Mesendoderm (in vitro differentiated cells): ENCODE measurements at regions not wholly inside any gene's neighbourhood (a gene's known extent, or its start where the extent isn't known, plus 50 kb on each side); places are given as distances from the start of the nearest gene placed in this dataset.

Experiments
- DNase-seq: peaks from one replicate; pipeline ENCODE4 v3.0.0; 2013
- H2AK5ac ChIP-seq: 2 replicates; pipeline ENCODE4 v1.6.1; 2013; ENCODE audit warnings: low read length, inconsistent platforms
- H2BK120ac ChIP-seq: 2 replicates; pipeline ENCODE4 v1.6.1; 2013; ENCODE audit warnings: low read depth, mild to moderate bottlenecking, low read length, moderate library complexity, mixed read lengths
- H2BK15ac ChIP-seq: replicated peaks from 2 replicates; pipeline ENCODE4 v1.6.1; 2013; ENCODE audit warnings: low read depth, mild to moderate bottlenecking, moderate library complexity
- H2BK5ac ChIP-seq: 2 replicates; pipeline ENCODE4 v1.6.1; 2013; ENCODE audit warnings: low read length, inconsistent platforms
- H3K18ac ChIP-seq: 2 replicates; pipeline ENCODE4 v1.6.1; 2013; ENCODE audit warnings: mild to moderate bottlenecking, low read length, mixed read lengths
- H3K23ac ChIP-seq: one replicate; pipeline ENCODE4 v1.6.1; 2013; ENCODE audit warnings: low read length
- H3K27ac ChIP-seq: 2 replicates; pipeline ENCODE4 v1.5.1; 2013; ENCODE audit warnings: low read depth, mild to moderate bottlenecking, inconsistent platforms, low read length, moderate library complexity
- H3K27me3 ChIP-seq: 2 replicates; pipeline ENCODE4 v1.6.1; 2013; ENCODE audit warnings: low read length, control low read depth, mild to moderate bottlenecking, inconsistent platforms; ENCODE audit not compliant: insufficient read depth, poor library complexity
- H3K36me3 ChIP-seq: 2 replicates; pipeline ENCODE4 v1.6.1; 2013; ENCODE audit warnings: low read length, inconsistent platforms; ENCODE audit not compliant: control insufficient read depth, insufficient read depth
- H3K4ac ChIP-seq: one replicate; pipeline ENCODE4 v1.6.1; 2013; ENCODE audit warnings: low read depth, mild to moderate bottlenecking, low read length, moderate library complexity
- H3K4me1 ChIP-seq: 2 replicates; pipeline ENCODE4 v1.6.1; 2013; ENCODE audit warnings: low read depth, low read length, inconsistent platforms; ENCODE audit not compliant: control insufficient read depth
- H3K4me2 ChIP-seq: 2 replicates; pipeline ENCODE4 v1.6.1; 2013; ENCODE audit warnings: low read length
- H3K4me3 ChIP-seq: 2 replicates; pipeline ENCODE4 v1.5.1; 2013; ENCODE audit warnings: mild to moderate bottlenecking, low read length
- H3K56ac ChIP-seq: one replicate; pipeline ENCODE4 v1.6.1; 2013; ENCODE audit warnings: low read length
- H3K79me1 ChIP-seq: 2 replicates; pipeline ENCODE4 v1.6.1; 2013; ENCODE audit warnings: low read length, inconsistent platforms
- H3K79me2 ChIP-seq: 2 replicates; pipeline ENCODE4 v1.6.1; 2013; ENCODE audit warnings: mild to moderate bottlenecking, low read length; ENCODE audit not compliant: control insufficient read depth, insufficient read depth
- H3K9ac ChIP-seq: 2 replicates; pipeline ENCODE4 v1.6.1; 2013; ENCODE audit warnings: low read length, inconsistent platforms
- H4K5ac ChIP-seq: one replicate; pipeline ENCODE4 v1.6.1; 2013; ENCODE audit warnings: low read length
- H4K8ac ChIP-seq: one replicate; pipeline ENCODE4 v1.6.1; 2013; ENCODE audit warnings: low read depth, mild to moderate bottlenecking, control low read depth, low read length, moderate library complexity
- WGBS: extraction: QIAGEN DNeasy Blood & Tissue Kit; methylation state at CpG from one replicate; pipeline ENCODE4 v1.1.7; 2013; ENCODE audit warnings: low lambda C conversion rate, missing lambda C conversion rate; ENCODE audit not compliant: insufficient coverage; ENCODE audit errors: extremely low coverage; 5-methylcytosine and 5-hydroxymethylcytosine counted together

DNA sequence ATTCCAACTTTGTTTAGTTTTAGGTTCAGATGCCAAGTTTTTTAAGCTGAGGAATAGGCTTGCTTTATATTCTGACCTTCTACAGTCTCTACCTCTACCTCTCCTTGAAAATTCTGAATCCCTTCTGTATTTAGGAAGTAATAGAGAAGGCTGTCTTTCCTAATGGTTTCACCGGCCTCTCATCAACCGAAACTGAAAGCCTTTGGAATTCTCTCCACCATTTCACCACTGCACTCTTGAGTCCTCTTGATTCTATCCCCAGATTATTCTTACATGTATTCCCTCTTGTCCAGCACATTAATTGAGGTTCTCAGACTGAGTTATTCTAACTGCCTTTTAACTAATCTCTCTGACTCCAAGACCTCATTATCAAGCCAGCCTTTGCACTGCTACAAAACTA is 67.7 kb upstream of the PICALM start:
- Histone ChIP-seq H3K27ac (no peak overlapping the region), H3K36me3 (no peaks in the 10 kb centered on the region)
- no CpG with 5 or more reads among the region's 2 CpGs for WGBS

DNA sequence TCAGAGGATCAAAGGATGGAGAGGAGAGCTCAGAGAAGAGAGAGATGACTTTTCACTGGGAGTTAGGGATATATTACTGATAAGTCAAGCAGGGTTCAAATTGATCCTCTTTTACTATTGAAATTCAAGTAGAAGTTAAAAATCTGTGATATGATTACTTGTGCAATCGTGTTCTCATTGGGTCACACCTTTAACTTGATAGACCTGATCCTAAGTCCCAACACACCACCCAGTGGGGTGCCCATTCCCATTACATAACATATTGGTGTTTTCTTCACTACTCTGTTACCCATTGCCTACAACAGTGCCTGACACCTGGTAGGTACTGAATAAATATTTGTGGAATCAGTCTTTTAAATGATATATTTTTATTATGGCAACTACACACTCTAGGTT is 66.4 kb upstream of the PICALM start:
- no CpG with 5 or more reads among the region's 1 CpG for WGBS
- no peak overlapping the region for H4K8ac ChIP-seq
- H3K23ac ChIP-seq = no peak overlapping the region
- no peak overlapping the region for H2BK120ac ChIP-seq
- no peak overlapping the region for H4K5ac ChIP-seq
- H2AK5ac ChIP-seq = no peak overlapping the region
- no peaks in the 10 kb centered on the region for H3K27me3 ChIP-seq
- no peaks in the 10 kb centered on the region for H3K36me3 ChIP-seq
- no peaks in the 10 kb centered on the region for H3K79me2 ChIP-seq
- no peak overlapping the region for H3K4me2 ChIP-seq
- H3K4ac ChIP-seq = no peak overlapping the region
- no peaks in the 10 kb centered on the region for H3K4me1 ChIP-seq
- H3K56ac ChIP-seq = no peak overlapping the region
- no peak overlapping the region for H3K18ac ChIP-seq
- no peak overlapping the region for H2BK5ac ChIP-seq
- DNase-seq = no peak
- no peak overlapping the region for H2BK15ac ChIP-seq
- no peak overlapping the region for H3K27ac ChIP-seq
- H3K4me3 ChIP-seq = no peak overlapping the region
- H3K79me1 ChIP-seq = no peaks in the 10 kb centered on the region
- H3K9ac ChIP-seq = no peak overlapping the region

More for the DNA sequence above, 67.7 kb upstream of the PICALM start:
- Histone ChIP-seq H3K4me1 (no peaks in the 10 kb centered on the region), H2BK120ac (no peak overlapping the region), H3K4me2 (no peak overlapping the region), H3K79me1 (no peaks in the 10 kb centered on the region), H4K8ac (no peak overlapping the region), H3K9ac (no peak overlapping the region), H2BK5ac (no peak overlapping the region), H3K79me2 (no peaks in the 10 kb centered on the region), H4K5ac (no peak overlapping the region), H3K56ac (no peak overlapping the region), H3K4me3 (no peak overlapping the region), H2BK15ac (no peak overlapping the region), H3K23ac (no peak overlapping the region), H3K18ac (no peak overlapping the region), H3K27me3 (no peaks in the 10 kb centered on the region), H3K4ac (no peak overlapping the region), H2AK5ac (no peak overlapping the region)
- DNase-seq = no peak

DNA sequence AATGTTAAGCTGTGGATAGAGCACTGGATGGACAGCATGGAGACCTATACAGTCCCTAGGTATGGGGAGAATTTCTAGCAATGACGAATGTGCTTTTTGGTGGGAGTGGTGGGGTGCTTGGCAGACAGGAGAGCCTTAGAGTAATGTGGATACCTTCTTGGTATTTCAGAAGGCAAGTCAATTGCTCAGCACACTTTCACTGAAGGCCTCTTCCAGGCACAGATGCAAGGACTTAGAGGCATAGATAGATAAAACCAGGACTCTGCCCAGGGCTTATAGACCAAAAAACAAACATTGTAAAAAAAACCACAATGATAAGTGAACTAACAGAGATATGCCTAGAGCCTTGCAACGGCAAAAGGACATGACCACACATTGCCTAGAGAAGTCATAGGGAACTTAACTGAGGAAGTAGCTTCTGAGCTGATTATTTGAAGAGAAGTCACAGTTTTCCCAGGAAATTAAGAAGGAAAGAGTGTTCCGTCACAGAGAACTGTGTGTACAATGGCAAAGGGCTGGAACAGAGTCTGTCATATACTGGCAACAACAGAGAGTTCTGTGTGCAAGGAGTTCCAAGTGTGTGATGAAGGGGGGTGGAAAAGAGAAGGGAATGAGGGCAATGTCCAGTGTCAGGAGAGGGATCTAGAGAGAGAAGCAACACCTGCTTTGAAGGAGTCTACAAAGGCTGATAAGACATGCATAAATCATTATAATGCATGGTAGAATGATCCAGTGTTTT is 65.9 kb upstream of the PICALM start:
- Histone ChIP-seq H2BK15ac (no peak overlapping the region), H3K4ac (no peak overlapping the region), H3K9ac (no peak overlapping the region), H2BK5ac (no peak overlapping the region), H3K23ac (no peak overlapping the region), H3K27me3 (no peaks in the 10 kb centered on the region), H3K4me1 (no peaks in the 10 kb centered on the region), H4K5ac (no peak overlapping the region), H3K79me1 (no peaks in the 10 kb centered on the region), H3K4me2 (no peak overlapping the region), H3K4me3 (no peak overlapping the region), H3K79me2 (no peaks in the 10 kb centered on the region), H3K18ac (no peak overlapping the region), H3K27ac (no peak overlapping the region), H3K36me3 (no peaks in the 10 kb centered on the region), H3K56ac (no peak overlapping the region), H2AK5ac (no peak overlapping the region), H4K8ac (no peak overlapping the region), H2BK120ac (no peak overlapping the region)
- no peak for DNase-seq
- WGBS = no CpG with 5 or more reads among the region's 3 CpGs

DNA sequence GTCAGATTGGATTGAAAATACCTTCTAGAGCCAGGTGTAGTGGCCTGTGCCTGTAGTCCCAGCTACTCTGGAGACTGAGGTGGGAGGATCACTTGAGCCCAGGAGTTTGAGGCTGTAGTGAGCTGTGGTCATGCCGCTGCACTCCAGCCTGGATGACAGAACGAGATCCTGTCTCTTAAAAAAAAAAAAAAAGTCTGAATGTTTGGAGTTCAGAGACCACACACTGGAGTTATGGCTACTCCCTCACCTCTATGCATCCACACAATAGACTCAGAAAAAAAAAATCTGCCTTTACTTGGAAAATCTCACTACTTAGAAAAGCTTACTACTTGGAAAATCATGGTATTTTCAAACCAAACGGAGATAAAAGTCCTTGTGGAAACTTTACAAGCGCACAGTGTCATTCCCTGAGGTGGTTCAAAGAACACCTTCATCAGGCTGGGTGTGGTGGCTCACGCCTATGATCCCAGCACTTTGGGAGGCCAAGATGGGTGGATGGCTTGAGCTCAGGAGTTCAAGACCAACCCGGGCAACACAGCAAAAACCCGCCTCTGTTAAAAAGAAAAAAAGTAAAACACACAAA is 63.9 kb upstream of the PICALM start:
- Histone ChIP-seq H2BK5ac (no peak overlapping the region), H3K36me3 (no peaks in the 10 kb centered on the region), H2BK15ac (no peak overlapping the region), H3K79me2 (no peaks in the 10 kb centered on the region), H4K5ac (no peak overlapping the region), H3K56ac (no peak overlapping the region), H2AK5ac (no peak overlapping the region), H3K27me3 (no peaks in the 10 kb centered on the region), H3K79me1 (no peaks in the 10 kb centered on the region), H3K4me2 (no peak overlapping the region), H3K9ac (no peak overlapping the region), H3K4ac (no peak overlapping the region), H4K8ac (no peak overlapping the region), H2BK120ac (no peak overlapping the region), H3K4me1 (no peaks in the 10 kb centered on the region), H3K23ac (no peak overlapping the region), H3K18ac (no peak overlapping the region), H3K4me3 (no peak overlapping the region), H3K27ac (no peak overlapping the region)
- no peak for DNase-seq
- WGBS = no CpG with 5 or more reads among the region's 7 CpGs

DNA sequence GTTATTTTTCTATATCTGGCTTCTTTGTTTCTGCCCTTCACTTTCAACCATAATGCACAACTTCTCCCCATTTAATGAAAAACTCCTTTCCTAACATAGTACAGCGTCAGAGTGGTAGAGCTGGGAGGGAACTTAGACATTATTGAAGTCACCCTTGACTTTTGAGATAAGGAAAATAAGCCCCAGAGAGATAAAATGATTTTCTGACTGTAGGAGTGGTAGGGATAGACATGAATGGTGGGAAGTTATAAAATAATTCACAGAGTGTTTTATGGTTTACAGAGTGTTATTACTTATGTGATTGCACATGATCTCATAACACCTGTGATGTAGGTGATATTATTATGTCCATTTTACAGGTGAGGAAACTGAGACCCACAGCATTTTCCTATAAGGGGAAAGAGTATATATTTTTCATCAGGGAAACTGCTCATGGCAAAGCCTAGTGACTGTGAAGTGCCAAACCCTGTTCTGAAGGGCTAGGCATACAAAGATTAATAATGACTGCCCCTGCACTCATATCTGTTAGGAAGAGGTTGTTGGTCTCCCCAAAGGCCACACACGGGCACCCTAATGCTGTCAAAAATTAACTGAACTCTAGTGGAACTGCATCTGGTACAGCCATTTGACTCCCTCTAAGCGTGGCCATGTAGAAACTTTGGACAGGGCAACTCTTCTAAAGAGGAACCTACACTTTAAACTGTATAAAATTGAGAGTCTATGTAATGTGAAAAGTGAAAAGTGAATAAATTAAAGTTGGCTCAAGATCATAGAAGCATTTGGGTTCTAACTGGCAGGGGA is 61.1 kb upstream of the PICALM start:
- H3K79me1 ChIP-seq = no peaks in the 10 kb centered on the region
- H3K18ac ChIP-seq = no peak overlapping the region
- H2BK15ac ChIP-seq = no peak overlapping the region
- no peak overlapping the region for H3K4me3 ChIP-seq
- H3K56ac ChIP-seq = no peak overlapping the region
- no peak overlapping the region for H3K9ac ChIP-seq
- no peak overlapping the region for H2BK5ac ChIP-seq
- H3K27ac ChIP-seq = no peak overlapping the region
- H3K36me3 ChIP-seq = no peaks in the 10 kb centered on the region
- H3K4me1 ChIP-seq = no peaks in the 10 kb centered on the region
- H3K23ac ChIP-seq = no peak overlapping the region
- no peak overlapping the region for H3K4ac ChIP-seq
- H2AK5ac ChIP-seq = no peak overlapping the region
- H4K5ac ChIP-seq = no peak overlapping the region
- WGBS = no CpG with 5 or more reads among the region's 3 CpGs
- H2BK120ac ChIP-seq = no peak overlapping the region
- no peak overlapping the region for H4K8ac ChIP-seq
- H3K27me3 ChIP-seq = no peaks in the 10 kb centered on the region
- no peak overlapping the region for H3K4me2 ChIP-seq
- DNase-seq = no peak
- no peaks in the 10 kb centered on the region for H3K79me2 ChIP-seq
